ENCODE measurements at regions not wholly inside any gene's neighbourhood (a gene's known extent, or its start where the extent isn't known, plus 50 kb on each side); places are given as distances from the start of the nearest gene placed in this dataset.

- TF ChIP-seq HDGF (IDR thresholded peaks at IDR 0.05; ENCODE audit: borderline replicate concordance), result no peak
- TF ChIP-seq FOXM1 (IDR thresholded peaks at IDR 0.05; ENCODE audit: borderline replicate concordance), result no peak
- TF ChIP-seq BHLHE40 (IDR thresholded peaks at IDR 0.05; ENCODE audit: borderline replicate concordance), result no peak
- no peak for TF ChIP-seq SP1 (IDR thresholded peaks at IDR 0.05)
- no peak for TF ChIP-seq TARDBP (IDR thresholded peaks at IDR 0.05)
- no peak for TF ChIP-seq L3MBTL2 (conservative IDR thresholded peaks at IDR 0.05)
- no peak for TF ChIP-seq ARNT (IDR thresholded peaks at IDR 0.05)
- TF ChIP-seq LEF1 (IDR thresholded peaks at IDR 0.05; ENCODE audit: borderline replicate concordance), result no peak
- no peak for TF ChIP-seq ELF4 (IDR thresholded peaks at IDR 0.05)
- no peak for TF ChIP-seq ZNF384 (IDR thresholded peaks at IDR 0.05)
- TF ChIP-seq PKNOX1 (IDR thresholded peaks at IDR 0.05), result no peak
- TF ChIP-seq FOXA1 (IDR thresholded peaks at IDR 0.05), result no peak
- TF ChIP-seq FOXK2 (IDR thresholded peaks at IDR 0.05), result no peak
- TF ChIP-seq SUZ12 (IDR thresholded peaks at IDR 0.05), result no peak
Observed at GRCh38 chr1:101730559-101730958, 266.2 kb downstream of the OLFM3 start.
